HG02884 (cell line): ENCODE measurements at regions not wholly inside any gene's neighbourhood (a gene's known extent, or its start where the extent isn't known, plus 50 kb on each side); places are given as distances from the start of the nearest gene placed in this dataset.

Source experiments
- ATAC-seq: cut with Tn5 transposase; IDR thresholded peaks from one replicate; pipeline ENCODE4 v1.9.1; 2021; ENCODE audit warnings: mild to moderate bottlenecking, moderate library complexity; ENCODE audit not compliant: unreplicated experiment

- ATAC-seq, result no peak
Measured at GRCh38 chr3:80113331-80113730, 345.5 kb upstream of the ROBO1 start.

GRCh38 chr3:80099559-80100066, 331.8 kb upstream of the ROBO1 start:
- ATAC-seq, result no peak

GRCh38 chr3:80097674-80098073, 329.9 kb upstream of the ROBO1 start:
- ATAC-seq, result no peak

GRCh38 chr3:80096909-80097308, 329.1 kb upstream of the ROBO1 start:
- ATAC-seq, result no peak

DNA sequence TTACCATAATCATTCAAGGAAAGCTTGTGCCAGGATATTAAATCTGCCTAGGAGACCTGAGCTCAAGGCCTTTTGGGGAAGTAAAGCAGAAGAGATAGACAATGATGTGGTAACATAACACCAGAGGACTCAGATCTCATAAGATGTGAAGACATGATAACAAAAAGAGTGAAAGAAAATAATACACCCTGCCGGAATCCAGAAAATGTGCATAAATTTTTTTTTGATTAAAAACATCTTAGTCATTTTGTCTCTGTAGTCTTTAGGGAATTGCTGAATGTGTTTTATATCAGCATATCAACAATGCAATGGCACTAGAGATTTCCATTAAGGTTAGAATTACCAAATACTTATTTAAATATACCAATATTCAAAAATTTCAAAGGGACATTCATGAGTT, 326.8 kb upstream of the ROBO1 start:
- no peak for ATAC-seq

GRCh38 chr3:80087767-80088166, 320.0 kb upstream of the ROBO1 start:
- ATAC-seq, result no peak

GRCh38 chr3:80086426-80086825, 318.6 kb upstream of the ROBO1 start:
- no peak for ATAC-seq

- ATAC-seq, result no peak
Measured at GRCh38 chr3:80079886-80080285, 312.1 kb upstream of the ROBO1 start.

DNA sequence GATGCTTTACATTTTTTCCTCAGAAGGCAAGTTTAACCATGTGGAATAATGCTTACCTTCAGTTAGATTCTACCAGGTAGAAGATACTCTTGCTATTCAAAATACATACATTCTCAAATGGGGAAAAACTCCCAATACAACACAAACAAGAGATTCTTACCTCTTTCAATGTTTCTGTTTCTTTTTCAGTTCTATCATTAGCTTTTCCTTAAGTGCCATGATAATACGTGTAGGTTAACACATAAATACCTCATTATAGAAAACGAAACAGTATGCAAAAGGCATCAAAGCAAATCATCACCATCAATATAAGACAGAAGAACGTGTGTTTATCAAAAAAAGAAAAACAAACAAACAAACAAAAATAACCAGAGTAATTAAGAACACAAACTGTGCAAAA, 300.7 kb upstream of the ROBO1 start:
- no peak for ATAC-seq

DNA sequence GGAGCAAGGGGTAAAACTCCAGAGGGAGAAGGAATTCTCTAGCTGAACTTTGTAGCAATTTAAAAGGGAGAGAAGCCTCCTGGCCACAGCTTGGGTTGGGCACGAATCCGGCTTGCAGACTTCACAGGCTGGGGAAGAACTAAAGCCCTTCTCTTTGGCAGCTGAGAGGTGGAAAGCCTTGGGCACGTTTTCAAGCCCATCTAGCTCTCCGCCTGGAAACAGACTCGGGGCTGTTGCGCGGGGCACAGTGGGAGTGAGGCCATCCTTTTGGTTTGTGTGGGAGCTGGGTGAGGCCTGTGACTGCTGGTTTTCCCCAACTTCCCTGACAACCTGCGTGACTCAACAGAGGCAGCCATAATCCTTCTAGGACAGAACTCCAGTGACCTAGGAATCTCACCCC, 295.7 kb upstream of the ROBO1 start:
- no peak for ATAC-seq

DNA sequence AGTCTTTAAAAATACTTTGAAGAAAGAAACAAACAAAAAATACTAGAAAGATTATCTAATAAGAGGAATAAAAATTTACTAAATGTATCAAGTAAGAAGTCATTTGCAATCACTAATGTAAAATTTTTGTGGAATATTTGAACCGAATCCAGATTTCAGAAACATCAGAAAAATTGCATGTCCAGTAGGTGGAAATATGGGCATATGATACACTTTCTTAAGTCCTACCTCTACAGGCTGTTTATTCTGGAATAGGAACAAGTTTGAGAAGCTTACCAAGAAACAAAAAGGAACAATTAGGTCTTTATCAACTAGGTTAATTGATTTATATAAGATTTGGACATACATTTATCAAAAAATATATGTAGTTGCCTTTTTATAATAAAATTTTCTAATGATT, 292.9 kb upstream of the ROBO1 start:
- ATAC-seq, result no peak

DNA sequence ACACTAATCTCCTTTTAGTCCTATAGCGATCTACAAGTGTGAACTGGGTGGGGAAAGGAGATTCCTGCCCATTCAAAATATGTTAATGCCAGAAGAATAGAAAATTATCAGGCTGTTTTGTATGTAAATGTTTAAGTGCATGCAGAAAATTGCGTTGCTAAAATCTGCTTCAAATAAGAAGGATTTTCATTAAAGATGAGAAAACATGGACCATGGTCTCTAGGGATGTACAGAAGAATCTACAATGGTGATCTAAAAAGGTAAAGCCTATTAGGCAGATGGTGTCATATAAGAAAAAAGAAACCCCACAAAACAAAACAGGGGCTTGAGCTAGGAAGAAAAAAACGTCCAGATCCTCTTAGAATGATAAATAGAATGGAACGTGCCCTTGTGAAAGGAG, 287.5 kb upstream of the ROBO1 start:
- no peak for ATAC-seq

GRCh38 chr3:80052271-80052670, 284.5 kb upstream of the ROBO1 start:
- no peak for ATAC-seq

GRCh38 chr3:80051602-80051962, 283.8 kb upstream of the ROBO1 start:
- no peak for ATAC-seq

GRCh38 chr3:80050826-80051601, 283.2 kb upstream of the ROBO1 start:
- ATAC-seq, result no peak

- no peak for ATAC-seq
Measured at GRCh38 chr3:80043226-80043625, 275.4 kb upstream of the ROBO1 start.

DNA sequence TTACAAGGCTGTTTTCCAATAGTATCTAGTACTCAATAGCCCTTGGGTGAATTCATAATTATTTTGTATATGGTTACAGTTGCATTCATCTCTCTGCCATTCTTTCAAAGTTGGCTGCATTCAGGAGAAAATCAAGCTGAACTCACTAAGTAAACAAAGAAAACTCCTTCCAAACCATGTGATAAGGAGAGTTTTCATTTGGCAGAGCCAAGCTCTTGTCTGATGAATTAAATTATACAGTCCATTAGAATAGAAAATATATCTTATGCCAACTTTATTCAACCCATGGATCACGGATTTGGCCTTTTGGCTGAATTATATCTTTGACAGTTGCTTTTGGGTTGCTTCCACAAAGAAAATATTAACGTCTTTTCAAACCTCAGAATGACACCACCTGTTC, 272.3 kb upstream of the ROBO1 start:
- no peak for ATAC-seq

DNA sequence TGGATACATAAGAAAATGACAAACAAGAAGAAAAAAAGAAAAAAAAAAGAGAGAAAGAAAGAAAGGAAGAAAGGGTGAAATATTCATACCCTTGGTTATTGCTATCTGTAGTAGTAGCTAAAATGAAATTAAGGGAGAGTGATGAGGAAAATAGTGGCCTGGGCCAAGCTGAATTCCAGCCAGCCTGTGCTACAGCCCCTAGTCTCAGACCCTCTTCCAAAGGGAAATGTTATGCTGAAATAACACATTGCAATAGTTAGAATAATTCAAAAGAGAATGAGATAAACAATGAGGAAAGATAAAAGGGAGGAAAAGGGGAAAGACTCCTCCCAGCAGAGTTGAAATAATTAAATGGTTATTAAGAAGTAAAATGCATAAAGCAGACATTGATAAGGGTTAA, 268.4 kb upstream of the ROBO1 start:
- ATAC-seq, result no peak

DNA sequence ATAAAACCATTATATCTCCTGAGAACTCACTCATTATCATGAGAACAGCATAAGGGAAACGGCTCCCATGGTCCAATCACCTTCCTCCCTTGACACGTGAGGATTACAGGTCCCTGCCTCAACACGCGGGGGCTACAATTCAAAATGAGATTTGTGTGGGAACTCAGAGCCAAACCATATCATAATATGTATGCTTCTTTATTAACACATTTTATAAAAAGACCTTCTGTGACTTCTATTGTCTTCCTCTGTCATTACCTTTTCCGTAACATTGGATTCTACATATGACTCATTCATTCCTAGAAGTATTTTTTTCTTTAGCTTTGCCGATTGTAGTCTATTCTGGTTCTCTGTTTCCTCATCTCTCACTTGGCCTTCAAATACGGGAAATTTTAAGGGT, 267.2 kb upstream of the ROBO1 start:
- no peak for ATAC-seq

GRCh38 chr3:80023010-80023409, 255.2 kb upstream of the ROBO1 start:
- ATAC-seq, result no peak

DNA sequence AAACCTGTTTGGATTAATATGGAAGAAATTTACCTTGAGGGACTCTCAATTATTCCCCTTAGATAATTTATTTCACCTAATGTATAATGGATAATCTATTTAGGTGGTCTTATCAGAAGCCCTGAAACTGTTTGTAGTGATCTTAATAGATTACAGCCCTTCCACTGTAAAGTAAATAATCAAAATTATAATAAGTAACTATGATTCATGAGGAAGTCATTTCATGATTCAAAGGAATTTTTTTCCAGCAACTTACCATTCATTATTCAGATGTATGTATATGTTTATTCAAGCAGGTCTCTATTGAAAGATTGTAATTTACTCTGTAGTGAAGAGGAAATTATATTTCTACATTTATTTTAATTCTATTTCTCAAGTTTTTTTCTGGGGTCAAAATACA, 250.6 kb upstream of the ROBO1 start:
- no peak for ATAC-seq

DNA sequence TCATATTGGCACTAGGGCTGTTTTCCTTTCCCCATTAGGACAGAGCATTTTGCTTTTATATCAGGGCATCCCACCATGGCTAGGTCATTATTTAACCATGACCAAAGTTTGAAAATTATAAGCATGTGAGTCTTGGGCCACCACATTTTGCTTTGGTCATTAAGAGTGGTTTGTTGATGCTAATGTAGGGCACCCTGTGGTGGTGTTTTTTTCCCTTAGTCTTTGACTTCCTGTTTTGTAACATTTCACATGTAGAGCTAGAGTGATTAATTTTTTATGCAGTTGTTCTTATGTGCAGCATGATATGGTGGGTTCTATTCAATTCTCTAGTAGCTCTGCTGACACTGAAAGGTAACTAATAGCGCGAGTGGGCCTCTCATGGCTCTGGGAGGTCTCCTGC, 249.6 kb upstream of the ROBO1 start:
- no peak for ATAC-seq

DNA sequence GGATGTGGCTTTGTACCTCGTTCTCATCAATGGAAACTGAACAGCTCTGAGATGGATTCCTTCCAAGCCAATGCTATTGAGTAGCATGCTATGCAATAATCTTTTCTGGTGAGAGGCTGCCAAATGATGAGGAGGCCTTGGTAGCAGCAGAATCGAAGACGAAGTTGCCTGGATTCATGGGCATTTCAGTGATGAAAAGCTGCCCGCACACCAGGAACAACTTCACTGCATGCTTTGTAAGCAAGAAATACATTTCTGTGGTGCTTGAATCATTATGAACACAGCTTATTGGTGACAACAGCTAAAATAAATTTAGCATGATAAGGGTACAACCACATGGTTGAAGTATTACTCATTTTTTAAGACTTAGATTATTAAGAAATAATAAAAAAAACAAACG, 246.8 kb upstream of the ROBO1 start:
- no peak for ATAC-seq
